IMR-90 (cell line): ENCODE measurements at regions not wholly inside any gene's neighbourhood (a gene's known extent, or its start where the extent isn't known, plus 50 kb on each side); places are given as distances from the start of the nearest gene placed in this dataset.

ENCODE experiments used
- ATAC-seq: fragments of 200-7000 bp; cut with Tn5 transposase; 2 replicates; pipeline ENCODE4 v1.9.1; 2020; ENCODE audit warnings: low read depth, mild to moderate bottlenecking, moderate library complexity
- BruUV-seq: library from RNA; stranded (reverse); fragments of 400-500 nt; replicated peaks from 2 replicates; lab custom pipeline; 2021; lab: Mats Ljungman, UMichigan
- CTCF ChIA-PET: fragments of 300-600 bp; formaldehyde crosslinking; extraction: SDS; loops from one replicate; lab custom pipeline; 2021; ENCODE audit warnings: antibody characterized with exemption; lab: Yijun Ruan, JAX
- POLR2A ChIA-PET: fragments of 300-600 bp; sonication (Branson Sonifier 250); formaldehyde crosslinking; loops from one replicate; lab custom pipeline; 2022; ENCODE audit warnings: antibody characterized with exemption; ENCODE audit not compliant: unreplicated experiment; lab: Charles Lee
- DNase-seq: peaks from one replicate; pipeline ENCODE4 v3.0.0; 2013
- H2AFZ ChIP-seq: replicated peaks from 2 replicates; pipeline ENCODE3; 2013; ENCODE audit warnings: low read length, mild to moderate bottlenecking; ENCODE audit not compliant: poor library complexity
- H2AK5ac ChIP-seq: 2 replicates; pipeline ENCODE4 v1.6.1; 2013; ENCODE audit warnings: low read depth, low read length, inconsistent platforms
- H2AK9ac ChIP-seq: replicated peaks from 2 replicates; pipeline ENCODE3; 2013; ENCODE audit warnings: mild to moderate bottlenecking, low read depth, low read length, moderate library complexity; ENCODE audit not compliant: poor library complexity
- H2BK120ac ChIP-seq: 2 replicates; pipeline ENCODE4 v1.6.1; 2013; ENCODE audit warnings: low read depth, low read length, inconsistent platforms
- H2BK15ac ChIP-seq: 3 replicates; pipeline ENCODE4 v1.6.1; 2013; ENCODE audit warnings: low read depth, low read length, inconsistent platforms
- H2BK20ac ChIP-seq: 2 replicates; pipeline ENCODE4 v1.6.1; 2013; ENCODE audit warnings: low read depth, mild to moderate bottlenecking, inconsistent platforms, low read length, moderate library complexity
- H2BK5ac ChIP-seq: 2 replicates; pipeline ENCODE4 v1.6.1; 2013; ENCODE audit warnings: mild to moderate bottlenecking, low read depth, low read length, inconsistent platforms; ENCODE audit not compliant: poor library complexity, severe bottlenecking
- H3K14ac ChIP-seq: replicated peaks from 2 replicates; pipeline ENCODE4 v1.6.1; 2013; ENCODE audit warnings: low read depth, low read length, inconsistent platforms
- H3K18ac ChIP-seq: 2 replicates; pipeline ENCODE4 v1.6.1; 2013; ENCODE audit warnings: low read depth, low read length, control low read depth
- H3K23ac ChIP-seq: 2 replicates; pipeline ENCODE4 v1.6.1; 2013; ENCODE audit warnings: low read depth, low read length, inconsistent platforms
- H3K27ac ChIP-seq: 2 replicates; pipeline ENCODE4 v1.5.1; 2013; ENCODE audit warnings: mild to moderate bottlenecking, control low read depth, low read length; ENCODE audit not compliant: insufficient read depth
- H3K27me3 ChIP-seq: 2 replicates; pipeline ENCODE4 v1.6.1; 2013; ENCODE audit warnings: low read length; ENCODE audit not compliant: control insufficient read depth, insufficient read depth
- H3K36me3 ChIP-seq: 2 replicates; pipeline ENCODE4 v1.6.1; 2013; ENCODE audit warnings: low read length, mixed read lengths; ENCODE audit not compliant: control insufficient read depth, insufficient read depth
- H3K4ac ChIP-seq: 2 replicates; pipeline ENCODE4 v1.6.1; 2013; ENCODE audit warnings: low read depth, low read length, inconsistent platforms
- H3K4me1 ChIP-seq: 2 replicates; pipeline ENCODE4 v1.6.1; 2013; ENCODE audit warnings: low read length, mixed read lengths; ENCODE audit not compliant: control insufficient read depth, insufficient read depth
- H3K4me2 ChIP-seq: 2 replicates; pipeline ENCODE4 v1.6.1; 2013; ENCODE audit warnings: low read depth, mild to moderate bottlenecking, control low read depth, low read length, moderate library complexity
- H3K4me3 ChIP-seq: 2 replicates; pipeline ENCODE4 v1.5.1; 2013; ENCODE audit warnings: low read depth, mild to moderate bottlenecking, control low read depth, low read length, moderate library complexity; ENCODE audit not compliant: insufficient read depth
- H3K56ac ChIP-seq: 2 replicates; pipeline ENCODE4 v1.6.1; 2013; ENCODE audit warnings: low read length, inconsistent platforms; ENCODE audit not compliant: insufficient read depth; ENCODE audit errors: extremely low read depth
- H3K79me1 ChIP-seq, 2 experiments: 2 replicates each; pipeline ENCODE4 v1.6.1; 2013; ENCODE audit warnings: low read length in 2 of 2, inconsistent platforms in 1 of 2, low read depth in 1 of 2
- H3K9ac ChIP-seq: 2 replicates; pipeline ENCODE4 v1.6.1; 2013; ENCODE audit warnings: low read depth, low read length, control low read depth
- H3K9me1 ChIP-seq: 2 replicates; pipeline ENCODE4 v1.6.1; 2013; ENCODE audit warnings: low read length, inconsistent platforms; ENCODE audit not compliant: insufficient read depth
- H3K9me3 ChIP-seq: 2 replicates; pipeline ENCODE4 v1.6.1; 2013; ENCODE audit warnings: low read length; ENCODE audit not compliant: control insufficient read depth, insufficient read depth
- H4K20me1 ChIP-seq: 2 replicates; pipeline ENCODE4 v1.6.1; 2013; ENCODE audit warnings: low read length, inconsistent platforms; ENCODE audit not compliant: insufficient read depth
- H4K5ac ChIP-seq: 2 replicates; pipeline ENCODE4 v1.6.1; 2013; ENCODE audit warnings: mild to moderate bottlenecking, low read depth, low read length, control low read depth
- H4K8ac ChIP-seq, 2 experiments: 2 replicates each; pipeline ENCODE4 v1.6.1; 2013; ENCODE audit warnings: low read depth in 2 of 2, low read length in 2 of 2, control low read depth in 1 of 2, inconsistent platforms in 1 of 2
- H4K91ac ChIP-seq: 2 replicates; pipeline ENCODE4 v1.6.1; 2013; ENCODE audit warnings: low read depth, low read length, inconsistent platforms; ENCODE audit not compliant: insufficient read depth
- BHLHE40 ChIP-seq: fragments of 150-350 bp; IDR thresholded peaks from 2 replicates; pipeline ENCODE4 v1.6.1; 2016; ENCODE audit warnings: mild to moderate bottlenecking, low read depth, low read length
- MAZ ChIP-seq: IDR thresholded peaks from 2 replicates; pipeline ENCODE4 v1.6.1; 2012; ENCODE audit warnings: low read depth, mild to moderate bottlenecking, low read length, improper control_type of control experiment, moderate library complexity, borderline replicate concordance
- MXI1 ChIP-seq: IDR thresholded peaks from 2 replicates; pipeline ENCODE4 v1.6.1; 2012; ENCODE audit warnings: low read depth, mild to moderate bottlenecking, low read length, moderate library complexity, borderline replicate concordance
- POLR2A ChIP-seq: IDR thresholded peaks from 2 replicates; pipeline ENCODE4 v1.6.1; 2012; ENCODE audit warnings: mild to moderate bottlenecking, low read depth, low read length
- SMC3 ChIP-seq: fragments of 150-350 bp; IDR thresholded peaks from 2 replicates; pipeline ENCODE4 v1.6.1; 2016; ENCODE audit warnings: low read depth, mild to moderate bottlenecking, antibody characterized with exemption, low read length, moderate library complexity
- WGBS, 2 experiments: methylation state at CpG; one replicate each; pipeline versions ENCODE4 v1.1.5 to v1.1.7; 2013; ENCODE audit warnings: missing lambda C conversion rate in 2 of 2; ENCODE audit not compliant: insufficient read length in 1 of 2; ENCODE audit errors: extremely low coverage in 2 of 2; 5-methylcytosine and 5-hydroxymethylcytosine counted together
- dilution Hi-C: fragments of 300-500 bp; cut with HindIII; formaldehyde crosslinking; loops from one replicate; pipeline ENCODE4 v1.14.3; 2018; ENCODE audit warnings: low sequenced_read_pairs; ENCODE audit not compliant: unreplicated experiment
- in situ Hi-C: fragments of 300-500 bp; cut with MboI; formaldehyde crosslinking; loops from 3 replicates; pipeline ENCODE4 v1.14.3; 2019; ENCODE audit warnings: low sequenced_read_pairs, inconsistent platforms, mixed read lengths
- intact Hi-C: fragments of 100-400 bp; cut with micrococcal nuclease; formaldehyde crosslinking; loops from 2 replicates; pipeline ENCODE4 v1.10.0; 2022
- TF ChIP-seq, protein P1 (sequence below): fragments of 150-350 bp; IDR thresholded peaks from 2 replicates; pipeline ENCODE4 v1.6.1; 2017; ENCODE audit warnings: mild to moderate bottlenecking, antibody characterized with exemption, low read length, low read depth

DNA sequence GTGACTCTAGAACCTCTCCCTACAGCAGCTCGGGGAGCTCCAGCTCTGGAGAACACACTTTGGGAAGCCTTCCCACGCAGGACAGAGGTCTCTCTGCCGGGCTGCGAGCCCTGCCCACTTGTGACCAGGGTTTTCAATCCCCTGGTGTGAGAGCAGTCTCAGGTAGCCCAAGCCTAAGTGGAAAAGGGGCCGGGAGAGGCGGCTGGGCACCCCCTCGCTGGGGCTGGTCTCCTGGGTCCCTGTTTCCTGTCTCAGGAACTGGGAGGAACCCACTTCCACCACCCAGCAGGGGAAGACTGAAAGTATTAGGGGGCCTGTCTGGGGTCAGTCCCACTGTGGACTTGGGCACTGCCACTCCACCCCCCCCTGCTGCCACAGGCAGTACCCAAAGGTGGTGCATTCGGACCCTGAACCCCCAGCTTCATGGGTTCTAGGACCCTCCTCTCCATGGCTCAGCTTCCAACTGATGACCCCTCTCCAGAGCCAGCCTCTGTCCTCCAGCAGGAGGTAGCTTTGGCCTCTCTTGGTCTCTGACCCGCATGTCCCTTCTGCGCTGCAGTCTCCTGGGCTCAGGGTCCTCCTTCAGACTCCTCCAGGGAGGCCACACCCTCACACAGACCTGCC, 70.0 kb downstream of the RRM2 start:
- dilution Hi-C loops: no loop called here
- POLR2A ChIA-PET: no interaction called here
- no peak overlapping the region for H4K8ac ChIP-seq

More for the DNA sequence above, 70.0 kb downstream of the RRM2 start:
- Histone ChIP-seq H2AFZ (peak overlapping the region; percentile 49), H3K27me3 (no peaks in the 10 kb centered on the region), H3K4me2 (no peak overlapping the region), H3K27ac (no peak overlapping the region), H4K20me1 (0 out of 2 replicates have a peak, but pooled peaks cover 3% of the 10 kb centered on the region), H2BK120ac (no peak overlapping the region), H3K4me3 (no peak overlapping the region), H3K4ac (no peak overlapping the region), H3K9me1 (0 out of 2 replicates have a peak, but pooled peaks cover 9% of the 10 kb centered on the region), H3K23ac (no peak overlapping the region), H2BK15ac (no peak overlapping the region), H2BK20ac (no peak overlapping the region), H3K9ac (no peak overlapping the region), H3K56ac (no peak overlapping the region), H2AK5ac (peak overlapping the region; percentile 44; the same call in 1 of the 2 replicates), H3K18ac (no peak overlapping the region), H3K14ac (no peak overlapping the region; the same call in 1 of the 2 replicates), H2AK9ac (no peak overlapping the region), H4K5ac (no peak overlapping the region), H2BK5ac (no peak overlapping the region), H3K9me3 (no peaks in the 10 kb centered on the region), H4K91ac (no peak overlapping the region), H3K4me1 (peaks cover 14% of the 10 kb centered on the region), H3K36me3 (no peaks in the 10 kb centered on the region), H3K79me1 (no peaks in the 10 kb centered on the region)
- intact Hi-C loops: loop anchor here (5.0 kb wide), 1 partner anchor 110 kb away; the partner anchor contains the start of gene HPCAL1
- DNase-seq (no peak), ATAC-seq (no peak)
- BruUV-seq: no TSS peak
- in situ Hi-C loops: no loop called here
- TF ChIP-seq MAZ (no peak), POLR2A (no peak), MXI1 (no peak), BHLHE40 (no peak), SMC3 (no peak)
- TF ChIP-seq, protein P1, sequence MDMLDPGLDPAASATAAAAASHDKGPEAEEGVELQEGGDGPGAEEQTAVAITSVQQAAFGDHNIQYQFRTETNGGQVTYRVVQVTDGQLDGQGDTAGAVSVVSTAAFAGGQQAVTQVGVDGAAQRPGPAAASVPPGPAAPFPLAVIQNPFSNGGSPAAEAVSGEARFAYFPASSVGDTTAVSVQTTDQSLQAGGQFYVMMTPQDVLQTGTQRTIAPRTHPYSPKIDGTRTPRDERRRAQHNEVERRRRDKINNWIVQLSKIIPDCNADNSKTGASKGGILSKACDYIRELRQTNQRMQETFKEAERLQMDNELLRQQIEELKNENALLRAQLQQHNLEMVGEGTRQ: no peak
- CTCF ChIA-PET: no interaction called here
- 92% methylated on average over 2 of the region's 10 CpGs; no CpG with 5 or more reads in 1 of the 2 experiments for WGBS, 2 experiments
